GM12875 (cell line): ENCODE measurements at regions not wholly inside any gene's neighbourhood (a gene's known extent, or its start where the extent isn't known, plus 50 kb on each side); places are given as distances from the start of the nearest gene placed in this dataset.

ENCODE experiments used
- H3K4me3 ChIP-seq: one replicate; pipeline ENCODE4 v1.5.1; 2011; ENCODE audit warnings: low read depth, low read length, control low read depth
- TF ChIP-seq, protein P1 (sequence below): IDR thresholded peaks from 2 replicates; pipeline ENCODE4 v1.5.1; 2011; ENCODE audit warnings: low read depth, mild to moderate bottlenecking, control low read depth, inconsistent platforms, low read length, moderate library complexity, borderline replicate concordance; ENCODE audit not compliant: insufficient read depth

DNA sequence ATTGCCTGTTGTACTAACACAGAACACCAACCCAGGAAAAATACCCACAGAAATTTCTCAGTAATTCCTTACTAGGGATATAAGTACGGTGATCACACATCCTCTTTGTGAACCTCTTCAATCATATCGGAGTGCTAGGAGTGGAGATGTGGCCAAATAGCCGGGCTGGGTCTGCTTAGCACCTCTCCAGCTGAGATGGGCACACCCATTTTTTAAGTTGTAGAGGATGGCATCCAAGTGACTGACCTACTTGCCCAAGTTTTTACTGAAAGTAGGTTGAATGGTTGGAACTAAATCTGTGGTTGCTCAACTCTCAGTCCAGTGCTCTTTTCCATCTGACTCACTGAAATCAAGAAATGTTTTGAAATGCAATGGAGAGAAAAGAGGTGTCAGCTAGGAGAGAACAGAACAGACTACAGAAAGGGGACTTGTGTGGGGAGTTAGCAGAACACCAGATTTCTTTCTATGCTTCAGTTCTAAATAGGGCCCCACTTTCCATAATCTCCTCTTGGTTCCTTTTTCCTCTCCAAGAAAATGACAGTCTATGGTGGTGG lies 68.7 kb upstream of the FSHR start:
- H3K4me3 ChIP-seq = no peak overlapping the region
- TF ChIP-seq, protein P1, sequence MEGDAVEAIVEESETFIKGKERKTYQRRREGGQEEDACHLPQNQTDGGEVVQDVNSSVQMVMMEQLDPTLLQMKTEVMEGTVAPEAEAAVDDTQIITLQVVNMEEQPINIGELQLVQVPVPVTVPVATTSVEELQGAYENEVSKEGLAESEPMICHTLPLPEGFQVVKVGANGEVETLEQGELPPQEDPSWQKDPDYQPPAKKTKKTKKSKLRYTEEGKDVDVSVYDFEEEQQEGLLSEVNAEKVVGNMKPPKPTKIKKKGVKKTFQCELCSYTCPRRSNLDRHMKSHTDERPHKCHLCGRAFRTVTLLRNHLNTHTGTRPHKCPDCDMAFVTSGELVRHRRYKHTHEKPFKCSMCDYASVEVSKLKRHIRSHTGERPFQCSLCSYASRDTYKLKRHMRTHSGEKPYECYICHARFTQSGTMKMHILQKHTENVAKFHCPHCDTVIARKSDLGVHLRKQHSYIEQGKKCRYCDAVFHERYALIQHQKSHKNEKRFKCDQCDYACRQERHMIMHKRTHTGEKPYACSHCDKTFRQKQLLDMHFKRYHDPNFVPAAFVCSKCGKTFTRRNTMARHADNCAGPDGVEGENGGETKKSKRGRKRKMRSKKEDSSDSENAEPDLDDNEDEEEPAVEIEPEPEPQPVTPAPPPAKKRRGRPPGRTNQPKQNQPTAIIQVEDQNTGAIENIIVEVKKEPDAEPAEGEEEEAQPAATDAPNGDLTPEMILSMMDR = no peak

DNA sequence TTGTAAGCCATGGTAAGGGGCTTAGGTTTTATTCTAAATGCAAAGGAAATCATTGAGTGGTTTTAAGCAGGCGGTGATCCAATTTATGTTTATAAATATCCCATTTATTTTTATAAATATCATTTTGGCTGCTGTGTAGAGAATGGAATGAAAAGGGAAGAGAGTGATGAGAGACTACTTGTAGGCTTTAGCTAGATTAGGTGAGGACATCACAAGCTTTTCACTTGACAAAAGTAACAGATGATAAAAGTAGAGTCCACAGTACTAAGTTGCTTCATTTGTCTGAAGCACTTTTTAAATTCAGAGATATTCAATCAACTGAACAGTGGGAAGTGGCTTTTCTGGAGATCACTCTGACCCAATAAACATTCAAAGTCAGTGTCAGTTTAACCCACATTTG lies 65.4 kb upstream of the FSHR start:
- TF ChIP-seq, protein P1 = no peak
- H3K4me3 ChIP-seq = no peak overlapping the region

DNA sequence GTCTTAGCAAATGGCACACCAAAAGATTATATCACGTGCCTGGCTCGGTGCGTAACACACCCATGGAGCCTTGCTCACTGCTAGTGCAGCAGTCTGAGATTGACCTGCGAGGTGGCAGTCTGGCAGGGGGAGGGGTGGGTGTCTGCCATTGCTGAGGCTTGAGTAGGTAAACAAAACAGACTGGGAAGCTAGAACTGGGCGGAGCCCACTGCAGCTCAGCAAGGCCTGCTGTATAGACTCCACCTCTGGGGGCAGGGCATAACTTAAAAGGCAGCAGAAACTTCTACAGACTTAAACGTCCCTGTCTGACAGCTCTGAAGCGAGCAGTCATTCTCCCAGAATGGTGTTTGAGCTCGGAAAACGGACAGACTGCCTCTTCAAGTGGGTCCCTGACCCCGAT lies 55.9 kb upstream of the FSHR start:
- TF ChIP-seq, protein P1 = no peak
- no peak overlapping the region for H3K4me3 ChIP-seq

DNA sequence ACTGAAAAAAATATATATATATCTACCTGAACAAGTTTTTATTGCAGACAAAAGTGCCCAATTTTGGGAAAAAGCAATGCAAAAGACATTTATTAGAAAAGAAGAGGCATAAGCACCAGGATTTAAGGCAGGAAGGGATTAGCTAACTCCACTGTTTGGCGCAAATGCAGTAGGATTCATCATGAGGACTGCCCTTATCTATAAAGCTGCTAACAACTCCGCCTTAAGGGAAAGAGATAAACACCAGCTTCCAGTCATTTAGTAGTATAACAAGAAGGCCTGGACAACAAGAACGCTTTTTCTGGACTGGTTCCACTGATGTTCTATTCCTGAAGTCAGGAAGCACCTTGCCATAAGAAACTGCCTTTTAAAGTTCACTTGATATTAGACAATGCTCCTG lies 52.9 kb upstream of the FSHR start:
- no peak overlapping the region for H3K4me3 ChIP-seq
- TF ChIP-seq, protein P1 = no peak
